K562 (cell line): ENCODE measurements at regions not wholly inside any gene's neighbourhood (a gene's known extent, or its start where the extent isn't known, plus 50 kb on each side); places are given as distances from the start of the nearest gene placed in this dataset.

ENCODE experiments used
- ATAC-seq: fragments of 200-7000 bp; cut with Tn5 transposase; 3 replicates; pipeline ENCODE4 v1.9.1; 2020; ENCODE audit warnings: moderate library complexity
- BruUV-seq: library from RNA; stranded (reverse); fragments of 400-500 nt; replicated peaks from 2 replicates; lab custom pipeline; 2021; lab: Mats Ljungman, UMichigan
- CTCF ChIA-PET: fragments of 300-600 bp; formaldehyde crosslinking; extraction: SDS; loops from one replicate; lab custom pipeline; 2021; ENCODE audit warnings: low intra/inter-chr PET ratio; lab: Yijun Ruan, JAX
- POLR2A ChIA-PET: fragments of 300-600, 350-650 bp; sonication (Branson Sonifier 250); formaldehyde crosslinking; extraction: SDS; loops from one replicate; lab custom pipeline; 2021; ENCODE audit warnings: antibody characterized with exemption, inconsistent platforms; lab: Yijun Ruan, JAX
- DNase-seq, 4 experiments: peaks; one replicate each; pipeline versions ENCODE4 v3.0.0 to v3.0.0-alpha.2; 2011 to 2018; ENCODE audit warnings: low spot score in 3 of 4, mixed read lengths in 3 of 4; ENCODE audit errors: extremely low read depth in 1 of 4
- FAIRE-seq: peaks from 2 replicates; lab custom pipeline; 2011; peaks lifted over from hg19 to GRCh38; lab: Jason Lieb, UNC
- H2AFZ ChIP-seq: 2 replicates; pipeline ENCODE4 v1.6.0; 2011; ENCODE audit warnings: low read depth, low read length, control low read depth, inconsistent platforms
- H3K27ac ChIP-seq: fragments of 200-600 bp; 3 replicates; pipeline ENCODE4 v1.8.0; 2011; ENCODE audit warnings: low read depth, mild to moderate bottlenecking, control low read depth, inconsistent platforms, low read length, moderate library complexity, mixed read lengths; ENCODE audit errors: extremely low read depth
- H3K27me3 ChIP-seq, 2 experiments: fragments of 300-600 bp in 1 of 2; 2 replicates in 1 of 2; 3 replicates in 1 of 2; pipeline versions ENCODE4 v1.6.0 to v1.8.0; 2011; ENCODE audit warnings: inconsistent platforms in 2 of 2, low read length in 2 of 2, mild to moderate bottlenecking in 1 of 2, mixed read lengths in 1 of 2, moderate library complexity in 1 of 2; ENCODE audit not compliant: control insufficient read depth in 2 of 2, insufficient read depth in 2 of 2
- H3K36me3 ChIP-seq: fragments of 300-600 bp; 3 replicates; pipeline ENCODE4 v1.8.0; 2011; ENCODE audit warnings: mild to moderate bottlenecking, low read length, inconsistent platforms; ENCODE audit not compliant: control insufficient read depth, insufficient read depth
- H3K4me1 ChIP-seq, 2 experiments: fragments of 200-600 bp in 1 of 2; replicated peaks in 1 of 2; 2 replicates in 1 of 2; 3 replicates in 1 of 2; pipeline versions ENCODE4 v1.5.1 to v1.8.0; 2011; ENCODE audit warnings: inconsistent platforms in 2 of 2, low read length in 2 of 2, mild to moderate bottlenecking in 1 of 2, mixed read lengths in 1 of 2, moderate library complexity in 1 of 2; ENCODE audit not compliant: control insufficient read depth in 2 of 2, insufficient read depth in 2 of 2
- H3K4me2 ChIP-seq: 2 replicates; pipeline ENCODE4 v1.6.1; 2011; ENCODE audit warnings: low read length, control low read depth, inconsistent platforms, mixed read lengths; ENCODE audit not compliant: insufficient read depth
- H3K4me3 ChIP-seq: fragments of 200-600 bp; sonication (generic), shearing (Covaris generic); 2 replicates; pipeline ENCODE4 v1.5.1; 2016; ENCODE audit warnings: control low read depth, inconsistent platforms
- H3K79me2 ChIP-seq: fragments of 200-600 bp; 3 replicates; pipeline ENCODE4 v1.8.0; 2011; ENCODE audit warnings: low read length, inconsistent platforms; ENCODE audit not compliant: control insufficient read depth, insufficient read depth
- H3K9ac ChIP-seq, 2 experiments: 2 replicates each; pipeline versions ENCODE4 v1.6.0 to v1.6.1; 2011; ENCODE audit warnings: low read depth in 2 of 2, low read length in 2 of 2, control low read depth in 1 of 2, inconsistent platforms in 1 of 2, mild to moderate bottlenecking in 1 of 2, mixed read lengths in 1 of 2; ENCODE audit not compliant: insufficient read depth in 1 of 2
- H3K9me1 ChIP-seq: one replicate; pipeline ENCODE4 v1.6.0; 2011; ENCODE audit warnings: inconsistent platforms, mild to moderate bottlenecking, low read length, moderate library complexity; ENCODE audit not compliant: control insufficient read depth, insufficient read depth
- H3K9me3 ChIP-seq: replicated peaks from 2 replicates; pipeline ENCODE4 v1.5.1; 2011; ENCODE audit warnings: low read depth, low read length, inconsistent platforms; ENCODE audit not compliant: control insufficient read depth, insufficient read depth
- H4K20me1 ChIP-seq: replicated peaks from 2 replicates; pipeline ENCODE4 v1.6.1; 2011; ENCODE audit warnings: low read length, inconsistent platforms, mixed read lengths; ENCODE audit not compliant: control insufficient read depth, insufficient read depth
- DDX20 ChIP-seq: fragments of 450-650 bp; IDR thresholded peaks from 2 replicates; pipeline ENCODE4 v1.6.1; 2016; ENCODE audit warnings: missing genetic modification characterization, low read depth, mild to moderate bottlenecking, missing compliant biosample characterization, moderate library complexity
- HCFC1 ChIP-seq: IDR thresholded peaks from 2 replicates; pipeline ENCODE4 v1.6.1; 2012; ENCODE audit warnings: low read depth, low read length, improper control_type of control experiment
- HNRNPL ChIP-seq: fragments of 200-400 bp; formaldehyde crosslinking; IDR thresholded peaks from 2 replicates; pipeline ENCODE4 v1.6.1; 2017; ENCODE audit warnings: low read depth, mild to moderate bottlenecking, low read length
- HNRNPLL ChIP-seq: fragments of 200-400 bp; formaldehyde crosslinking; IDR thresholded peaks from 2 replicates; pipeline ENCODE4 v1.6.1; 2017; ENCODE audit warnings: low read length, low read depth, mild to moderate bottlenecking; ENCODE audit not compliant: poor library complexity, severe bottlenecking
- MECOM ChIP-seq: fragments of 250-450 bp; sonication (Bioruptor Pico); IDR thresholded peaks from 2 replicates; pipeline ENCODE4 v1.8.0; 2022; ENCODE audit warnings: inconsistent platforms
- NFYB ChIP-seq: IDR thresholded peaks from 2 replicates; pipeline ENCODE4 v1.6.1; 2011; ENCODE audit warnings: mild to moderate bottlenecking, moderate library complexity; ENCODE audit not compliant: insufficient read length; ENCODE audit errors: extremely low read depth
- NR3C1 ChIP-seq: sonication (generic); formaldehyde crosslinking; IDR thresholded peaks from 2 replicates; pipeline ENCODE4 v1.8.1; 2022; ENCODE audit warnings: missing genetic modification reagents
- SMAD4 ChIP-seq: fragments of 250-450 bp; sonication (Bioruptor Pico); conservative IDR thresholded peaks from 2 replicates; pipeline ENCODE4 v1.8.0; 2021; ENCODE audit warnings: inconsistent platforms, mild to moderate bottlenecking, moderate library complexity
- SMARCA5 ChIP-seq: fragments of 450-650 bp; IDR thresholded peaks from 2 replicates; pipeline ENCODE4 v1.6.1; 2016
- SMARCB1 ChIP-seq: IDR thresholded peaks from 2 replicates; pipeline ENCODE4 v1.6.1; 2011; ENCODE audit warnings: improper control_type of control experiment, low read depth; ENCODE audit not compliant: insufficient read length
- TEAD4 ChIP-seq, 2 experiments: sonication (generic) in 1 of 2; formaldehyde crosslinking in 1 of 2; IDR thresholded peaks; 2 replicates each; pipeline versions ENCODE4 v1.6.1 to v1.8.0; 2012 to 2022; ENCODE audit warnings: borderline replicate concordance in 1 of 2, inconsistent platforms in 1 of 2, low read length in 1 of 2, mild to moderate bottlenecking in 1 of 2, missing genetic modification reagents in 1 of 2
- TSC22D4 ChIP-seq: fragments of 450-650 bp; IDR thresholded peaks from 2 replicates; pipeline ENCODE4 v1.6.1; 2016; ENCODE audit warnings: missing genetic modification characterization, missing biosample characterization, control low read depth
- ZFX ChIP-seq: sonication (generic); formaldehyde crosslinking; IDR thresholded peaks from 2 replicates; pipeline ENCODE4 v1.8.0; 2022; ENCODE audit warnings: mild to moderate bottlenecking, missing genetic modification reagents, moderate library complexity
- ZNF239 ChIP-seq: fragments of 250-450 bp; sonication (Bioruptor Pico); IDR thresholded peaks from 2 replicates; pipeline ENCODE4 v1.4.0; 2020; ENCODE audit warnings: mild to moderate bottlenecking
- ZNF316 ChIP-seq: fragments of 450-650 bp; IDR thresholded peaks from 2 replicates; pipeline ENCODE4 v1.6.1; 2016
- WGBS: fragments of 100-300 bp; shearing (Covaris generic); methylation state at CpG from one replicate; pipeline ENCODE4 v1.1.6; 2016; ENCODE audit warnings: low coverage, mixed read lengths; ENCODE audit not compliant: insufficient coverage; ENCODE audit errors: missing lambda C conversion rate; 5-methylcytosine and 5-hydroxymethylcytosine counted together
- in situ Hi-C: fragments of 300-500 bp; cut with MboI; formaldehyde crosslinking; loops from 4 replicates; pipeline ENCODE4 v1.15.0; 2018; ENCODE audit warnings: inconsistent platforms, mixed read lengths
- intact Hi-C: fragments of 100-400 bp; cut with micrococcal nuclease; formaldehyde crosslinking; loops from 2 replicates; pipeline ENCODE4 v1.14.2; 2022
- TF ChIP-seq, protein P1 (sequence below): fragments of 250-450 bp; sonication (Bioruptor Pico); IDR thresholded peaks from 2 replicates; pipeline ENCODE4 v1.5.0; 2020; ENCODE audit warnings: mild to moderate bottlenecking, borderline replicate concordance
- TF ChIP-seq, protein P2 (sequence below): fragments of 150-350 bp; IDR thresholded peaks from 2 replicates; pipeline ENCODE4 v1.6.1; 2014; ENCODE audit warnings: low read depth, mild to moderate bottlenecking, low read length, borderline replicate concordance

- TF ChIP-seq TEAD4 (IDR thresholded peaks at IDR 0.05; ENCODE audit: low read length) (no peak), TEAD4 (CRISPR knock-in tag; IDR thresholded peaks at IDR 0.05; ENCODE audit: borderline replicate concordance) (no peak), TSC22D4 (tag) (no peak), HNRNPL (no peak)
Observed at GRCh38 chr2:57434972-57435371, 611.6 kb upstream of the VRK2 start (continued).

DNA sequence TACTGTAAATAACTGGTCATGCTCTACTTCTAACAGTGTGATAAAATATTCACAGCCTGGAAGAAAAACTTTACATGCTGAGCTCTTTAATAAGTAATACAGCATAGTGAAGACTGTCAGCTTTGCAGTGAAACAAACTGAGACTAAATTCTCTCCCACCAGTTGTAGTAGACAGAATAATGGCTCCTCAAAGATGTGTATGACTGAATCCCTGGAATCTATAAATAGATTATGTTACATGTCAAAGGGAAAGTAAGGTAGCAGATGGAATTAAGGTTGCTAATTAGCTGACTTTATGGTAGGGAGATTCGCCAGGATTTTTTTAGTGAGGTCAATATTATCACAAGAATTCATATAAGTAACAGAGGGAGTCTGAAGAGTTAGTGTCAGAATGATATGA, 609.5 kb upstream of the VRK2 start:
- FAIRE-seq = no peak
- TF ChIP-seq DDX20 = no peak
- TF ChIP-seq HCFC1 = no peak
- TF ChIP-seq HNRNPLL = no peak
- TF ChIP-seq ZNF239 (CRISPR knock-in tag) = no peak
- TF ChIP-seq NFYB = no peak
- no peak for TF ChIP-seq ZNF316
- TF ChIP-seq MECOM (CRISPR knock-in tag) = no peak
- TF ChIP-seq ZFX = no peak
- TF ChIP-seq, protein P1, sequence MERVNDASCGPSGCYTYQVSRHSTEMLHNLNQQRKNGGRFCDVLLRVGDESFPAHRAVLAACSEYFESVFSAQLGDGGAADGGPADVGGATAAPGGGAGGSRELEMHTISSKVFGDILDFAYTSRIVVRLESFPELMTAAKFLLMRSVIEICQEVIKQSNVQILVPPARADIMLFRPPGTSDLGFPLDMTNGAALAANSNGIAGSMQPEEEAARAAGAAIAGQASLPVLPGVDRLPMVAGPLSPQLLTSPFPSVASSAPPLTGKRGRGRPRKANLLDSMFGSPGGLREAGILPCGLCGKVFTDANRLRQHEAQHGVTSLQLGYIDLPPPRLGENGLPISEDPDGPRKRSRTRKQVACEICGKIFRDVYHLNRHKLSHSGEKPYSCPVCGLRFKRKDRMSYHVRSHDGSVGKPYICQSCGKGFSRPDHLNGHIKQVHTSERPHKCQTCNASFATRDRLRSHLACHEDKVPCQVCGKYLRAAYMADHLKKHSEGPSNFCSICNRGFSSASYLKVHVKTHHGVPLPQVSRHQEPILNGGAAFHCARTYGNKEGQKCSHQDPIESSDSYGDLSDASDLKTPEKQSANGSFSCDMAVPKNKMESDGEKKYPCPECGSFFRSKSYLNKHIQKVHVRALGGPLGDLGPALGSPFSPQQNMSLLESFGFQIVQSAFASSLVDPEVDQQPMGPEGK (CRISPR knock-in tag) = no peak
- TF ChIP-seq SMAD4 (CRISPR knock-in tag) = no peak
- no peak for TF ChIP-seq SMARCA5
- no peak for TF ChIP-seq SMARCB1
- no peak for TF ChIP-seq NR3C1 (CRISPR knock-in tag)
- TF ChIP-seq, protein P2, sequence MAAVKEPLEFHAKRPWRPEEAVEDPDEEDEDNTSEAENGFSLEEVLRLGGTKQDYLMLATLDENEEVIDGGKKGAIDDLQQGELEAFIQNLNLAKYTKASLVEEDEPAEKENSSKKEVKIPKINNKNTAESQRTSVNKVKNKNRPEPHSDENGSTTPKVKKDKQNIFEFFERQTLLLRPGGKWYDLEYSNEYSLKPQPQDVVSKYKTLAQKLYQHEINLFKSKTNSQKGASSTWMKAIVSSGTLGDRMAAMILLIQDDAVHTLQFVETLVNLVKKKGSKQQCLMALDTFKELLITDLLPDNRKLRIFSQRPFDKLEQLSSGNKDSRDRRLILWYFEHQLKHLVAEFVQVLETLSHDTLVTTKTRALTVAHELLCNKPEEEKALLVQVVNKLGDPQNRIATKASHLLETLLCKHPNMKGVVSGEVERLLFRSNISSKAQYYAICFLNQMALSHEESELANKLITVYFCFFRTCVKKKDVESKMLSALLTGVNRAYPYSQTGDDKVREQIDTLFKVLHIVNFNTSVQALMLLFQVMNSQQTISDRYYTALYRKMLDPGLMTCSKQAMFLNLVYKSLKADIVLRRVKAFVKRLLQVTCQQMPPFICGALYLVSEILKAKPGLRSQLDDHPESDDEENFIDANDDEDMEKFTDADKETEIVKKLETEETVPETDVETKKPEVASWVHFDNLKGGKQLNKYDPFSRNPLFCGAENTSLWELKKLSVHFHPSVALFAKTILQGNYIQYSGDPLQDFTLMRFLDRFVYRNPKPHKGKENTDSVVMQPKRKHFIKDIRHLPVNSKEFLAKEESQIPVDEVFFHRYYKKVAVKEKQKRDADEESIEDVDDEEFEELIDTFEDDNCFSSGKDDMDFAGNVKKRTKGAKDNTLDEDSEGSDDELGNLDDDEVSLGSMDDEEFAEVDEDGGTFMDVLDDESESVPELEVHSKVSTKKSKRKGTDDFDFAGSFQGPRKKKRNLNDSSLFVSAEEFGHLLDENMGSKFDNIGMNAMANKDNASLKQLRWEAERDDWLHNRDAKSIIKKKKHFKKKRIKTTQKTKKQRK = no peak

More for the DNA sequence above, 609.5 kb upstream of the VRK2 start:
- Histone ChIP-seq H3K4me2 (no peak overlapping the region), H3K9me3 (no peaks in the 10 kb centered on the region), H3K36me3 (no peaks in the 10 kb centered on the region), H3K27me3 (no peaks in the 10 kb centered on the region), H3K9ac (no peak overlapping the region), H3K4me3 (no peak overlapping the region), H3K4me1 (no peaks in the 10 kb centered on the region), H4K20me1 (no peaks in the 10 kb centered on the region), H2AFZ (no peak overlapping the region), H3K9me1 (no peaks in the 10 kb centered on the region), H3K79me2 (no peaks in the 10 kb centered on the region), H3K27ac (no peak overlapping the region)
- ATAC-seq = no peak
- no peak for DNase-seq
- 0% methylated on average over 1 of the region's 1 CpG for WGBS
- POLR2A ChIA-PET = no interaction called here
- BruUV-seq = no TSS peak
- in situ Hi-C loops = no loop called here
- CTCF ChIA-PET = no interaction called here
- intact Hi-C loops = no loop called here
